Neutrophil (primary cell): ENCODE measurements at regions not wholly inside any gene's neighbourhood (a gene's known extent, or its start where the extent isn't known, plus 50 kb on each side); places are given as distances from the start of the nearest gene placed in this dataset.
"Not testable (repeated sequence)": the region's sequence is repeated elsewhere in the genome, so short reads cannot be mapped to it uniquely, and the experiment has no call there.

Experiments used
- H3K27ac ChIP-seq: fragments of 200-600 bp; sonication (generic); 2 replicates; pipeline ENCODE4 v1.5.1; 2016; ENCODE audit warnings: mild to moderate bottlenecking, moderate library complexity
- H3K27me3 ChIP-seq: fragments of 200-600 bp; sonication (generic); 2 replicates; pipeline ENCODE4 v1.6.0; 2016; ENCODE audit warnings: mild to moderate bottlenecking
- H3K36me3 ChIP-seq: fragments of 200-600 bp; sonication (generic); 2 replicates; pipeline ENCODE4 v1.5.1; 2017
- H3K4me1 ChIP-seq, 2 experiments: fragments of 200-600 bp in 1 of 2; sonication (generic) in 1 of 2; 1 replicate in 1 of 2; 2 replicates in 1 of 2; pipeline versions ENCODE4 v1.5.1 to v1.6.1; 2013 to 2016; ENCODE audit warnings: low read depth in 1 of 2, low read length in 1 of 2, mild to moderate bottlenecking in 1 of 2, moderate library complexity in 1 of 2; ENCODE audit not compliant: control insufficient read depth in 1 of 2, insufficient read depth in 1 of 2
- H3K4me3 ChIP-seq, 2 experiments: fragments of 200-600 bp in 1 of 2; sonication (generic) in 1 of 2; 1 replicate in 1 of 2; 2 replicates in 1 of 2; pipeline ENCODE4 v1.5.1; 2013 to 2016; ENCODE audit warnings: low read depth in 1 of 2, low read length in 1 of 2, mild to moderate bottlenecking in 1 of 2, moderate library complexity in 1 of 2
- H3K9me3 ChIP-seq: fragments of 200-600 bp; sonication (generic); 2 replicates; pipeline ENCODE4 v1.5.1; 2016
- TF ChIP-seq, protein P1 (sequence below): fragments of 200-600 bp; sonication (generic); IDR thresholded peaks from 2 replicates; pipeline ENCODE4 v1.5.1; 2016; ENCODE audit warnings: antibody characterized with exemption

DNA sequence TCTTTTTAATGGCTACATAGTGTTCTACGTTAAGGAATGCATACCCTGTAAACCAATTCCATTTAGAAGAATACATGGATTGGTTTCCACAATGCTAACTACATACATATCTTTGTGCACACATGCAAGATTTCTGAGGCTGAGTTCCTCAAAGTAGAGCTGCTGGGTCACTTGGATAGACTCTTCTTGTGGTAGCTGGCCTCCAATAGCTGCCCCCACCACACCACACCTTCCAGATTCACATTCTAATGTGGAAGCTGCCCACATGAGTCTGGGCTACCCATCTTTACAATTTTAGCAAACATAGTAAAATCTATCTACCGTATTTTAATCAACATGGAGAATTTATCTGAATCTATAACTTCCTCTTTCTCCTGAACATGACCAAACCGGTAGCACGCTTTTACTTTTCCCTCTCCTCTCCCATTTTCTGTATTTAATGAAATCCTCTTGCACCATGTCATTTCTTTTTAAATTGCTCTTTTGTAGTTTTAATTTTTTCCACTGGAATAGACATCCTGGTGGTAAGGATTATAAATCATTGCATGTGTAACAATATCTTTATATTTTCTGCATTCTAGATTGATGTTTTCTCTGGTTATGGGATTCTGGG is 74.7 kb upstream of the CITED2 start:
- TF ChIP-seq, protein P1, sequence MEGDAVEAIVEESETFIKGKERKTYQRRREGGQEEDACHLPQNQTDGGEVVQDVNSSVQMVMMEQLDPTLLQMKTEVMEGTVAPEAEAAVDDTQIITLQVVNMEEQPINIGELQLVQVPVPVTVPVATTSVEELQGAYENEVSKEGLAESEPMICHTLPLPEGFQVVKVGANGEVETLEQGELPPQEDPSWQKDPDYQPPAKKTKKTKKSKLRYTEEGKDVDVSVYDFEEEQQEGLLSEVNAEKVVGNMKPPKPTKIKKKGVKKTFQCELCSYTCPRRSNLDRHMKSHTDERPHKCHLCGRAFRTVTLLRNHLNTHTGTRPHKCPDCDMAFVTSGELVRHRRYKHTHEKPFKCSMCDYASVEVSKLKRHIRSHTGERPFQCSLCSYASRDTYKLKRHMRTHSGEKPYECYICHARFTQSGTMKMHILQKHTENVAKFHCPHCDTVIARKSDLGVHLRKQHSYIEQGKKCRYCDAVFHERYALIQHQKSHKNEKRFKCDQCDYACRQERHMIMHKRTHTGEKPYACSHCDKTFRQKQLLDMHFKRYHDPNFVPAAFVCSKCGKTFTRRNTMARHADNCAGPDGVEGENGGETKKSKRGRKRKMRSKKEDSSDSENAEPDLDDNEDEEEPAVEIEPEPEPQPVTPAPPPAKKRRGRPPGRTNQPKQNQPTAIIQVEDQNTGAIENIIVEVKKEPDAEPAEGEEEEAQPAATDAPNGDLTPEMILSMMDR: no peak
- Histone ChIP-seq H3K9me3 (no peaks in the 10 kb centered on the region), H3K4me3 (no peak overlapping the region), H3K27ac (peak overlapping the region; percentile 49), H3K36me3 (no peaks in the 10 kb centered on the region), H3K4me1 (peaks cover 5 to 21% of the 10 kb centered on the region in 2 experiments), H3K27me3 (no peaks in the 10 kb centered on the region)

DNA sequence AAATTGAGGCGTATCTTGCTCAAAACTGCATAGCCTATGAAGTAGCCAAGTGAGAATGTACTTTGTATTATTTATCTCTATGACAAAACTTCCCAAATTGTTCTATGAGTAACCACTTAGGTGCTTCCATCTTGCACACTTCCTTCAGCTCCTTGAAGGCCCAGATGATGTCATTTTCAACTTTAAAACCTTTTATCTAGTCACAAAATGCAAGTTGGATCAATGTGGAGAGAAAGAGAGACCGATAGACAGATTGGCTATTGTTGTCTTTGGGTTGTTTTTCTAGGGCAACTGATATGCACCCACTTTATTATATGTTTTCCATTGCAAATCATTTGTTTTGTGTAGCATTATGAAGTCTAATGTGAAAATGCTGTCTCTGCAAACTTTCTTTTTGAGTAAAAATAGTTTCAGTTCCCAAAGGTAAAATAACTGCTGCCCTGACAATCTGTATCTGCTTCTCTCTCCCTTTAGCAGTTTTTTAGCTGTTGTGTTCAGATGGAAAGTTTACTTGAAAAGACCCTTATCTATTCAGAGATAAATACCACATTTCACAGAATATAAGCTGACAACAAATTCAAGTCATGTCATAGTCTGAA is 73.7 kb upstream of the CITED2 start:
- Histone ChIP-seq H3K9me3 (no peaks in the 10 kb centered on the region), H3K27ac (no peak overlapping the region), H3K4me1 (peaks cover 15 to 31% of the 10 kb centered on the region in 2 experiments), H3K36me3 (no peaks in the 10 kb centered on the region), H3K27me3 (no peaks in the 10 kb centered on the region), H3K4me3 (no peak overlapping the region)
- TF ChIP-seq, protein P1: no peak

DNA sequence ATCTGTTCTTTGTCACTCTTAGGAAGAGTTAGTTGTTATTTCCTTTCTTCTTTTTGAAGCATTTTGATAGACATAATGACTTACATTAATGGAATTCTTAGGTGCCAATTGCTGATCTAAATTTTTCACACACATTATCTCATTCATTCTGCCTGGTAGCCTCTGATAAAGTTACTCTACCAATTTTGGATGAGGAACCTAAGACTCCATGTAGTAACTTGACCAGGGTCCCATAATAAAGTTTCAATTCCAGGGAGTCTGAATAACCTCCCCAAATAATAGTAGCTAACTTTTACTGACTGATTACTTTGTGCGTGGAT is 73.2 kb upstream of the CITED2 start:
- no peaks in the 10 kb centered on the region for H3K9me3 ChIP-seq
- no peaks in the 10 kb centered on the region for H3K27me3 ChIP-seq
- H3K4me1 ChIP-seq: peaks cover 20 to 36% of the 10 kb centered on the region in 2 experiments
- no peaks in the 10 kb centered on the region for H3K36me3 ChIP-seq
- H3K4me3 ChIP-seq: no peak overlapping the region
- TF ChIP-seq, protein P1: no peak
- H3K27ac ChIP-seq: no peak overlapping the region

DNA sequence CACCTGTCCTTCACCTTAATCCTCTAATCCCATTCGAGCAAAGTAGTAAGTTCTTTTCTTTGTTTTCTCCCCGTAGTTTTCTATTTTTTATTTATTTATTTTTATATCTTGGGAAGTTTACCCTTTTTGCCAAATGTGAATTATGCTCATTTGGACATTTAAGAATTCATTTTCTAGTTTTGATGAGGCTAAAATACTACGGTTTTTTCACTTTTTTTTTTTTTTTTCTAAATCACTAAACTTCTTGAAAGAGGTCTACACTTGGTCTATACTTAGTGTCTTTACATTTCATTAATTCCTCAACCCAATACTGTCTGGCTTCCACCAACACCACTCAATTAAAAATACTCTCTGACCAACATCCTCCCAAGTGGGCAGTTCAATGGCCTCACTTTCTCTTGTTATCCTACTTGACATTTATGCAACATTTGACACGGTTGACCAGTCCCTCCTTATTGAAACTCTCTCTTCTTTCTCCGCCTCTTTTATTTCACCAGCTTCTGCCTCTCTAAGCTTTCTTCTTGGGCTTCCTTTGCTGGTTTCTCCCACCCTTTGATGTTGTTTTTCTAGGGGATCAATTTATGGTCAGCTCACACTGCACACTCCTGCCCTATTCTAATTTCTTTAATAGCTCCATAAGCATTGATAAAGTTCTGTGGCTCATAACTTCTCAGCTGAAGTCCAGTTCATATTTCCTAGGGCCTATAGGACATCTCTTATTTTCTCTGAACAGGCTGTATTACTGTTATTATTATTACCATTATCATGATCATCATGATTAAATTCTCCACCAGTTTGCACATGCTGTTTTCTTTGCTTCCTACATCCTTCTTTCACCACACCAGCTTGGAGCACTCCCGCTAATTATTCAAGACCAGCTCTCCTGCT is 72.6 kb upstream of the CITED2 start:
- Histone ChIP-seq H3K9me3 (no peaks in the 10 kb centered on the region), H3K4me3 (no peak overlapping the region), H3K27ac (no peak overlapping the region), H3K27me3 (no peaks in the 10 kb centered on the region), H3K4me1 (peaks cover 26 to 42% of the 10 kb centered on the region in 2 experiments), H3K36me3 (no peaks in the 10 kb centered on the region)
- TF ChIP-seq, protein P1: no peak

DNA sequence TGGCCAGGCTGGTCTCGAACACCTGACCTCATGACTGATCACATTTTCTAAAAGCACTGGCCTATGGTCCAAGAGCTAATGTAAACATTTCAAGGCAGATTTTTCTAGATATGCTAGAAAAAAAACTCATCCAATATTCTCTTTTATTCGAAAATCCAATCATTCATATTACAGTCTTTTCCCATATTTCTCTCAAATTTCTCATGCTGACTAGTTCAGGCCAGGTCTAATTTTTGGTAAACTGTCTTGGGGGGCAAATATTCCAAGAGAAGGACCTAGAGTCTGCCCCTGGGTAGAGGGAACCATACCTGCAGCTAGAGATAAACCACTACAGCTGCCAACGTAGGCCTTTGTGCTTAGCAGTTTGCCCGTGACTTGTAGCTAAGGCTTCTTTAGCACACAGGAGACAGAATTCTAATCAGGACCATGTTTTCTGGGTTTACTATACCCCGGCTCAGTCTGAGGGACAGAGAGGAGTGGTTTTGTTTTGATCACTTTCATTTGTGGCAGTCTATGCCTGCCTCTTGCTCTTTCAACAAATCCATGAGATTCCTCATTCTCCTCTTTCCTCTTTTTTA is 71.8 kb upstream of the CITED2 start:
- H3K4me3 ChIP-seq: no peak overlapping the region
- H3K27me3 ChIP-seq: no peaks in the 10 kb centered on the region
- TF ChIP-seq, protein P1: no peak
- no peaks in the 10 kb centered on the region for H3K9me3 ChIP-seq
- H3K27ac ChIP-seq: no peak overlapping the region
- peaks cover 28 to 44% of the 10 kb centered on the region in 2 experiments for H3K4me1 ChIP-seq
- H3K36me3 ChIP-seq: no peaks in the 10 kb centered on the region

DNA sequence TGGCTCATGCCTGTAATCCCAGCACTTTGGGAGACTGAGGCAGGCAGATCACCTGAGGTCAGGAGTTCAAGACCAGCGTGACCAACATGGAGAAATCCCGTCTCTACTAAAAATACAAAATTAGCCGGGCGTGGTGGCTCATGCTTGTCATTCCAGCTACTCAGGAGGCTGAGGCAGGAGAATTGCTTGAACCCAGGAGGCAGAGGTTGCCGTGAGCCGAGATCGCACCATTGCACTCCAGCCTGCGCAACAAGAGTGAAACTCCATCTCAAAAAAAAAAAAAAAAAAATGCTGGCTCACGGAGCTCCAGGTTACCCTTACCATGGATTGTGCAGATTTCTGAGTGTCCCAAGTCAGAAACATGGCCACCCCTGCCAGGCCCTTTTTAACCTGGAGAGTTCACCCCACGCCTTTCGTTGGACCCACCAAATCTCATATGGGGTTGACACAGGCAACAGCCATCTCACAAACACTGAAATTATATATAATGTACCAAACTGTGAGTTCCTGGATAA is 69.9 kb upstream of the CITED2 start:
- H3K36me3 ChIP-seq, H3K27ac ChIP-seq, H3K27me3 ChIP-seq, H3K9me3 ChIP-seq, H3K4me3 ChIP-seq: not testable (repeated sequence)
- H3K4me1 ChIP-seq: peaks cover 28 to 47% of the 10 kb centered on the region in 2 experiments
